GM12878 (cell line): ENCODE measurements at regions not wholly inside any gene's neighbourhood (a gene's known extent, or its start where the extent isn't known, plus 50 kb on each side); places are given as distances from the start of the nearest gene placed in this dataset.

Experiments used
- ATAC-seq: fragments of 200-7000 bp; cut with Tn5 transposase; 3 replicates; pipeline ENCODE4 v1.9.1; 2020; ENCODE audit warnings: mild to moderate bottlenecking, moderate library complexity
- BruUV-seq: library from RNA; stranded (reverse); fragments of 400-500 nt; replicated peaks from 2 replicates; lab custom pipeline; 2021; lab: Mats Ljungman, UMichigan
- CTCF ChIA-PET: fragments of 300-600 bp; sonication (Branson Sonifier 250); formaldehyde crosslinking; extraction: SDS; loops from one replicate; lab custom pipeline; 2021; ENCODE audit warnings: inconsistent platforms; lab: Yijun Ruan, JAX
- POLR2A ChIA-PET: fragments of 350-600 bp; formaldehyde crosslinking; extraction: SDS; loops from one replicate; lab custom pipeline; 2021; ENCODE audit warnings: inconsistent platforms; lab: Charles Lee
- RAD21 ChIA-PET: fragments of 300-600 bp; sonication (Branson Sonifier 250); formaldehyde crosslinking; loops from one replicate; lab custom pipeline; 2023; ENCODE audit warnings: antibody characterized with exemption; ENCODE audit not compliant: unreplicated experiment; lab: Charles Lee
- SMC1A ChIA-PET: fragments of 300-600 bp; sonication (Branson Sonifier 250); formaldehyde crosslinking; loops from one replicate; lab custom pipeline; 2023; ENCODE audit not compliant: unreplicated experiment, uncharacterized antibody; lab: Charles Lee
- DNase-seq: peaks from one replicate; pipeline ENCODE4 v3.0.0-alpha.2; 2011; ENCODE audit warnings: low read depth, low spot score
- FAIRE-seq: peaks from 3 replicates; lab custom pipeline; 2011; peaks lifted over from hg19 to GRCh38; lab: Jason Lieb, UNC
- H2AFZ ChIP-seq: 2 replicates; pipeline ENCODE4 v1.6.0; 2011; ENCODE audit warnings: low read depth, low read length, control low read depth; ENCODE audit not compliant: control insufficient read depth
- H3K27ac ChIP-seq: 2 replicates; pipeline ENCODE4 v1.5.1; 2011; ENCODE audit warnings: control low read depth; ENCODE audit not compliant: control insufficient read depth, insufficient read depth
- H3K27me3 ChIP-seq, 2 experiments: replicated peaks in 1 of 2; 2 replicates each; pipeline versions ENCODE4 v1.6.0 to v1.6.1; 2011; ENCODE audit warnings: low read length in 1 of 2; ENCODE audit not compliant: control insufficient read depth in 2 of 2, insufficient read depth in 2 of 2
- H3K36me3 ChIP-seq, 2 experiments: 2 replicates each; pipeline ENCODE4 v1.5.1; 2011; ENCODE audit warnings: low read length in 1 of 2; ENCODE audit not compliant: control insufficient read depth in 2 of 2, insufficient read depth in 2 of 2
- H3K4me1 ChIP-seq: 2 replicates; pipeline ENCODE4 v1.6.1; 2011; ENCODE audit warnings: mild to moderate bottlenecking, low read length, moderate library complexity, mixed read lengths; ENCODE audit not compliant: control insufficient read depth, insufficient read depth
- H3K4me2 ChIP-seq: 2 replicates; pipeline ENCODE4 v1.6.0; 2011; ENCODE audit warnings: control low read depth; ENCODE audit not compliant: control insufficient read depth, insufficient read depth
- H3K4me3 ChIP-seq: fragments of 200-600 bp; sonication (generic); 2 replicates; pipeline ENCODE4 v1.5.1; 2016
- H3K79me2 ChIP-seq: 2 replicates; pipeline ENCODE4 v1.6.0; 2011; ENCODE audit warnings: low read length; ENCODE audit not compliant: control insufficient read depth, insufficient read depth
- H3K9ac ChIP-seq: 2 replicates; pipeline ENCODE4 v1.8.0; 2011; ENCODE audit warnings: low read length, control low read depth, mixed read lengths; ENCODE audit not compliant: control insufficient read depth, insufficient read depth
- H3K9me3 ChIP-seq: replicated peaks from 3 replicates; pipeline ENCODE4 v1.5.1; 2011; ENCODE audit warnings: mild to moderate bottlenecking, low read length; ENCODE audit not compliant: control insufficient read depth, insufficient read depth
- H4K20me1 ChIP-seq: 2 replicates; pipeline ENCODE4 v1.6.0; 2011; ENCODE audit not compliant: control insufficient read depth, insufficient read depth
- ASH2L ChIP-seq: fragments of 300-600, 200-600 bp; sonication (generic); IDR thresholded peaks from 2 replicates; pipeline ENCODE4 v1.6.1; 2017; ENCODE audit warnings: low read depth, mild to moderate bottlenecking, borderline replicate concordance
- ATF7 ChIP-seq: fragments of 450-650 bp; IDR thresholded peaks from 2 replicates; pipeline ENCODE4 v1.6.1; 2016; ENCODE audit warnings: low read depth, mild to moderate bottlenecking
- BCL11A ChIP-seq: IDR thresholded peaks from 2 replicates; pipeline ENCODE4 v1.6.1; 2011; ENCODE audit warnings: low read depth, low read length
- CEBPB ChIP-seq, 2 experiments: fragments of 150-350 bp in 1 of 2; IDR thresholded peaks; 2 replicates each; pipeline ENCODE4 v1.6.1; 2012 to 2014; ENCODE audit warnings: low read depth in 2 of 2, low read length in 2 of 2, borderline replicate concordance in 1 of 2, inconsistent platforms in 1 of 2
- CEBPZ ChIP-seq: fragments of 150-350 bp; IDR thresholded peaks from 2 replicates; pipeline ENCODE4 v1.6.1; 2016; ENCODE audit warnings: low read depth, low read length
- CREB1 ChIP-seq: IDR thresholded peaks from 2 replicates; pipeline ENCODE4 v1.6.1; 2012; ENCODE audit warnings: low read depth, mild to moderate bottlenecking, inconsistent platforms
- MEF2B ChIP-seq: fragments of 450-650 bp; IDR thresholded peaks from 2 replicates; pipeline ENCODE4 v1.6.1; 2018; ENCODE audit warnings: mild to moderate bottlenecking, moderate library complexity; ENCODE audit not compliant: partially characterized antibody, poor library complexity, severe bottlenecking
- MTA2 ChIP-seq: fragments of 450-650 bp; IDR thresholded peaks from 2 replicates; pipeline ENCODE4 v1.6.1; 2016; ENCODE audit warnings: low read depth, mild to moderate bottlenecking, moderate library complexity
- PRDM15 ChIP-seq: fragments of 450-650 bp; formaldehyde crosslinking; IDR thresholded peaks from 2 replicates; pipeline ENCODE4 v1.4.0; 2020; ENCODE audit warnings: mild to moderate bottlenecking, moderate library complexity
- RCOR1 ChIP-seq: conservative IDR thresholded peaks from 2 replicates; pipeline ENCODE4 v1.6.1; 2012; ENCODE audit warnings: low read depth, low read length, improper control_type of control experiment
- RUNX3 ChIP-seq: IDR thresholded peaks from 2 replicates; pipeline ENCODE4 v1.6.1; 2012; ENCODE audit warnings: low read length, inconsistent platforms
- TCF3 ChIP-seq: IDR thresholded peaks from 2 replicates; pipeline ENCODE4 v1.6.1; 2012; ENCODE audit warnings: low read depth, mild to moderate bottlenecking, low read length, borderline replicate concordance; ENCODE audit not compliant: insufficient read depth
- ZBTB33 ChIP-seq: fragments of 450-650 bp; IDR thresholded peaks from 2 replicates; pipeline ENCODE4 v1.6.1; 2017; ENCODE audit warnings: mild to moderate bottlenecking
- ZNF24 ChIP-seq: fragments of 450-650 bp; IDR thresholded peaks from 2 replicates; pipeline ENCODE4 v1.6.1; 2017; ENCODE audit warnings: antibody characterized with exemption, mild to moderate bottlenecking
- WGBS: methylation state at CpG from one replicate; pipeline ENCODE4 v1.1.6; 2016; ENCODE audit warnings: low lambda C conversion rate; ENCODE audit not compliant: insufficient replicate concordance, insufficient coverage; ENCODE audit errors: missing lambda C conversion rate; 5-methylcytosine and 5-hydroxymethylcytosine counted together
- in situ Hi-C: fragments of 300-500 bp; cut with MboI; formaldehyde crosslinking; loops from 9 replicates; pipeline ENCODE4 v1.14.3; 2018; ENCODE audit warnings: mixed read lengths
- intact Hi-C: fragments of 100-400 bp; cut with micrococcal nuclease; formaldehyde crosslinking; loops from one replicate; pipeline ENCODE4 v1.14.2; 2022; ENCODE audit not compliant: unreplicated experiment

GRCh38 chr5:155575861-155576260 is 562.3 kb downstream of the KIF4B start:
- FAIRE-seq (no peak), DNase-seq (no peak), ATAC-seq (no peak)
- ChIA-PET CTCF (no interaction called here), POLR2A (no interaction called here), RAD21 (no interaction called here), SMC1A (interaction anchor here (0.6 kb wide), 1 partner anchor 575 kb away, joined by 3 read pairs; no protein-coding TSS in a partner anchor)
- 6% methylated on average over 3 of the region's 3 CpGs for WGBS
- no peak overlapping the region for H2AFZ ChIP-seq
- no peaks in the 10 kb centered on the region for H3K4me1 ChIP-seq
- TF ChIP-seq MTA2 (no peak), BCL11A (no peak), CEBPZ (no peak), RUNX3 (no peak), TCF3 (no peak), ATF7 (no peak), CEBPB (IDR thresholded peaks at IDR 0.05; ENCODE audit: borderline replicate concordance in 1 of 2, low read depth in 2 of 2, low read length in 2 of 2) (no peak), MEF2B (no peak), ZNF24 (no peak), ASH2L (no peak), CREB1 (no peak), PRDM15 (CRISPR knock-in tag) (no peak), RCOR1 (no peak), ZBTB33 (no peak)
- no peaks in the 10 kb centered on the region for H3K79me2 ChIP-seq
- H3K9me3 ChIP-seq = no peaks in the 10 kb centered on the region
- H3K4me2 ChIP-seq = no peak overlapping the region
- in situ Hi-C loops = no loop called here
- intact Hi-C loops = no loop called here
- H3K27ac ChIP-seq = no peak overlapping the region
- no peaks in the 10 kb centered on the region for H3K36me3 ChIP-seq
- no TSS peak for BruUV-seq
- H3K4me3 ChIP-seq = no peak overlapping the region
- no peak overlapping the region for H3K9ac ChIP-seq
- no peaks in the 10 kb centered on the region for H4K20me1 ChIP-seq
- H3K27me3 ChIP-seq = no peaks in the 10 kb centered on the region
